GM12878 (cell line): ENCODE measurements at regions not wholly inside any gene's neighbourhood (a gene's known extent, or its start where the extent isn't known, plus 50 kb on each side); places are given as distances from the start of the nearest gene placed in this dataset.

ENCODE experiments used
- JUND ChIP-seq: IDR thresholded peaks from 2 replicates; pipeline ENCODE4 v1.6.1; 2012; ENCODE audit warnings: low read depth, mild to moderate bottlenecking, low read length, improper control_type of control experiment, moderate library complexity
- KDM1A ChIP-seq: fragments of 200-600 bp; sonication (generic); IDR thresholded peaks from 2 replicates; pipeline ENCODE4 v1.6.1; 2016; ENCODE audit warnings: borderline replicate concordance
- MEF2B ChIP-seq: fragments of 450-650 bp; IDR thresholded peaks from 2 replicates; pipeline ENCODE4 v1.6.1; 2018; ENCODE audit warnings: mild to moderate bottlenecking, moderate library complexity; ENCODE audit not compliant: partially characterized antibody, poor library complexity, severe bottlenecking
- MTA3 ChIP-seq: IDR thresholded peaks from 2 replicates; pipeline ENCODE4 v1.6.1; 2012; ENCODE audit warnings: low read length, inconsistent platforms, borderline replicate concordance
- POLR2A ChIP-seq: IDR thresholded peaks from 2 replicates; pipeline ENCODE4 v1.6.1; 2011; ENCODE audit warnings: low read depth, mild to moderate bottlenecking, low read length
- ZNF274 ChIP-seq: IDR thresholded peaks from one replicate; pipeline ENCODE4 v1.8.0; 2011; ENCODE audit not compliant: insufficient read length, insufficient read depth
- TF ChIP-seq, protein P1 (sequence below), 3 experiments: IDR thresholded peaks in 2 of 3; conservative IDR thresholded peaks in 1 of 3; 2 replicates each; pipeline ENCODE4 v1.5.1; 2011; ENCODE audit warnings: low read depth in 3 of 3, low read length in 3 of 3, mild to moderate bottlenecking in 3 of 3, control low read depth in 2 of 3, moderate library complexity in 2 of 3, inconsistent platforms in 1 of 3, mixed read lengths in 1 of 3; ENCODE audit not compliant: control insufficient read depth in 2 of 3, insufficient read depth in 1 of 3; ENCODE audit errors: extremely low read depth in 1 of 3
- TF ChIP-seq, protein P2 (sequence below): fragments of 150-350 bp; IDR thresholded peaks from 2 replicates; pipeline ENCODE4 v1.6.1; 2016; ENCODE audit warnings: low read depth, low read length

DNA sequence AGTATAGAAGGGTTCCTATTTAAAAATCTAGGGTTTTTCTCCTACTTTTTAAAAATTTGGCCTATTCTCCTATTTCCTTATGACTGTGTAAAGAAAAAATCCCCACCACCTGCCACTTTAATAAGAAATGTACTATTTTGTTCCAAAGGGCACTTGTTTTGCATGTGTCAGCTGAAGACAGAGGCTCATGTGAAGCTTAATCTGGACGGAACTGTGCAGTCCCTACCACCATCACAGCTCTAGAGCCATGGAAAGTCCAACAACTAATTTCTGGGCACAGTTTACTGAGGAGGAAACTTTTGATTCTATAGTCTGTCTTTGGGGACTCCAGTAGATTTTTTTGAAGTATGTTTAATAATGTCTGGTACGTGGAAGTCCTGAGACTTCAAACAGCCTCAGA lies 60.0 kb upstream of the AHI1 start:
- TF ChIP-seq, protein P1, sequence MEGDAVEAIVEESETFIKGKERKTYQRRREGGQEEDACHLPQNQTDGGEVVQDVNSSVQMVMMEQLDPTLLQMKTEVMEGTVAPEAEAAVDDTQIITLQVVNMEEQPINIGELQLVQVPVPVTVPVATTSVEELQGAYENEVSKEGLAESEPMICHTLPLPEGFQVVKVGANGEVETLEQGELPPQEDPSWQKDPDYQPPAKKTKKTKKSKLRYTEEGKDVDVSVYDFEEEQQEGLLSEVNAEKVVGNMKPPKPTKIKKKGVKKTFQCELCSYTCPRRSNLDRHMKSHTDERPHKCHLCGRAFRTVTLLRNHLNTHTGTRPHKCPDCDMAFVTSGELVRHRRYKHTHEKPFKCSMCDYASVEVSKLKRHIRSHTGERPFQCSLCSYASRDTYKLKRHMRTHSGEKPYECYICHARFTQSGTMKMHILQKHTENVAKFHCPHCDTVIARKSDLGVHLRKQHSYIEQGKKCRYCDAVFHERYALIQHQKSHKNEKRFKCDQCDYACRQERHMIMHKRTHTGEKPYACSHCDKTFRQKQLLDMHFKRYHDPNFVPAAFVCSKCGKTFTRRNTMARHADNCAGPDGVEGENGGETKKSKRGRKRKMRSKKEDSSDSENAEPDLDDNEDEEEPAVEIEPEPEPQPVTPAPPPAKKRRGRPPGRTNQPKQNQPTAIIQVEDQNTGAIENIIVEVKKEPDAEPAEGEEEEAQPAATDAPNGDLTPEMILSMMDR (IDR thresholded peaks at IDR 0.05 in 2 of 3, conservative IDR thresholded peaks at IDR 0.05 in 1 of 3; ENCODE audit: control insufficient read depth in 2 of 3, extremely low read depth in 1 of 3, insufficient read depth in 1 of 3, low read depth in 3 of 3, low read length in 3 of 3) = no peak
- TF ChIP-seq MEF2B (no peak), POLR2A (no peak), JUND (no peak), KDM1A (no peak), ZNF274 (no peak), MTA3 (no peak)
- TF ChIP-seq, protein P2, sequence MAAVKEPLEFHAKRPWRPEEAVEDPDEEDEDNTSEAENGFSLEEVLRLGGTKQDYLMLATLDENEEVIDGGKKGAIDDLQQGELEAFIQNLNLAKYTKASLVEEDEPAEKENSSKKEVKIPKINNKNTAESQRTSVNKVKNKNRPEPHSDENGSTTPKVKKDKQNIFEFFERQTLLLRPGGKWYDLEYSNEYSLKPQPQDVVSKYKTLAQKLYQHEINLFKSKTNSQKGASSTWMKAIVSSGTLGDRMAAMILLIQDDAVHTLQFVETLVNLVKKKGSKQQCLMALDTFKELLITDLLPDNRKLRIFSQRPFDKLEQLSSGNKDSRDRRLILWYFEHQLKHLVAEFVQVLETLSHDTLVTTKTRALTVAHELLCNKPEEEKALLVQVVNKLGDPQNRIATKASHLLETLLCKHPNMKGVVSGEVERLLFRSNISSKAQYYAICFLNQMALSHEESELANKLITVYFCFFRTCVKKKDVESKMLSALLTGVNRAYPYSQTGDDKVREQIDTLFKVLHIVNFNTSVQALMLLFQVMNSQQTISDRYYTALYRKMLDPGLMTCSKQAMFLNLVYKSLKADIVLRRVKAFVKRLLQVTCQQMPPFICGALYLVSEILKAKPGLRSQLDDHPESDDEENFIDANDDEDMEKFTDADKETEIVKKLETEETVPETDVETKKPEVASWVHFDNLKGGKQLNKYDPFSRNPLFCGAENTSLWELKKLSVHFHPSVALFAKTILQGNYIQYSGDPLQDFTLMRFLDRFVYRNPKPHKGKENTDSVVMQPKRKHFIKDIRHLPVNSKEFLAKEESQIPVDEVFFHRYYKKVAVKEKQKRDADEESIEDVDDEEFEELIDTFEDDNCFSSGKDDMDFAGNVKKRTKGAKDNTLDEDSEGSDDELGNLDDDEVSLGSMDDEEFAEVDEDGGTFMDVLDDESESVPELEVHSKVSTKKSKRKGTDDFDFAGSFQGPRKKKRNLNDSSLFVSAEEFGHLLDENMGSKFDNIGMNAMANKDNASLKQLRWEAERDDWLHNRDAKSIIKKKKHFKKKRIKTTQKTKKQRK = no peak
